SK-N-MC (cell line): ENCODE measurements at regions not wholly inside any gene's neighbourhood (a gene's known extent, or its start where the extent isn't known, plus 50 kb on each side); places are given as distances from the start of the nearest gene placed in this dataset.

Source experiments
- DNase-seq: peaks from one replicate; pipeline ENCODE4 v3.0.0-alpha.2; 2011; ENCODE audit warnings: low read depth, low spot score
- H3K27ac ChIP-seq: fragments of 200-600 bp; sonication (generic); 2 replicates; pipeline ENCODE4 v1.5.1; 2016; ENCODE audit warnings: mixed run types
- H3K36me3 ChIP-seq: fragments of 200-600 bp; sonication (generic); 2 replicates; pipeline ENCODE4 v1.6.1; 2017; ENCODE audit warnings: antibody characterized with exemption, low read length, mixed read lengths; ENCODE audit not compliant: insufficient read depth
- H3K4me3 ChIP-seq: fragments of 200-600 bp; sonication (generic); 2 replicates; pipeline ENCODE4 v1.5.1; 2016
- H3K9ac ChIP-seq: fragments of 200-600 bp; sonication (generic); 2 replicates; pipeline ENCODE4 v1.8.0; 2017; ENCODE audit warnings: mixed run types, mixed read lengths; ENCODE audit not compliant: insufficient read length
- H3K9me3 ChIP-seq: fragments of 200-600 bp; sonication (generic); 2 replicates; pipeline ENCODE4 v1.6.1; 2017; ENCODE audit warnings: low read depth, mild to moderate bottlenecking, antibody characterized with exemption, low read length, moderate library complexity, mixed read lengths
- EZH2 ChIP-seq: fragments of 200-600 bp; sonication (generic); IDR thresholded peaks from one replicate; pipeline ENCODE4 v1.6.1; 2017; ENCODE audit warnings: antibody characterized with exemption
- FOXP2 ChIP-seq: optimal IDR thresholded peaks from 2 replicates; pipeline ENCODE3; 2011; ENCODE audit warnings: mild to moderate bottlenecking, moderate library complexity; ENCODE audit not compliant: insufficient read depth; ENCODE audit errors: extremely low read length, control extremely low read depth
- POLR2AphosphoS5 ChIP-seq: IDR thresholded peaks from 2 replicates; pipeline ENCODE4 v1.6.1; 2012; ENCODE audit warnings: mild to moderate bottlenecking, low read depth, low read length, borderline replicate concordance

DNA sequence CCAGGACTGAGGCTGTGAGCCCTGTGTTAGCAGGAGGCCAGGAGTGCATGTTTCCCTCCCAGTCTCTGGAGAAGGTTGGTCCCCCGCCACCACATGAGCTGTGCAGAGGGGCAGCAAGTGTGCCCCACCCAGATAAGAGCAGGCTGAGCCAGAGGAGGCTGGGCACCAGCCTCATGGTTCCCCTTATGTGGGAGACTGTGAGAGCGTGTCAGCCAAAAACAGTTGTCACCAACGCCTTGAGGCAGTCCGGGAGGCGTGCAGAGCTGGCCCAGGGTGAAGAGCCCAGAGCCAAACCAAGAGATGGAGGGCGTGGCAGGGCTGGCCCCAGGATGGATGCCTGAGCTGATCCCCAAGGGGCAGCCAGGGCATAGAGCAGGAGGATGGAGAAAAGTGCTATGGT is 128.7 kb upstream of the GLI2 start:
- Histone ChIP-seq H3K4me3 (no peak overlapping the region), H3K27ac (no peak overlapping the region), H3K9ac (no peak overlapping the region), H3K36me3 (no peaks in the 10 kb centered on the region), H3K9me3 (no peaks in the 10 kb centered on the region)
- no peak for DNase-seq
- TF ChIP-seq POLR2AphosphoS5 (no peak), FOXP2 (no peak), EZH2 (no peak)

DNA sequence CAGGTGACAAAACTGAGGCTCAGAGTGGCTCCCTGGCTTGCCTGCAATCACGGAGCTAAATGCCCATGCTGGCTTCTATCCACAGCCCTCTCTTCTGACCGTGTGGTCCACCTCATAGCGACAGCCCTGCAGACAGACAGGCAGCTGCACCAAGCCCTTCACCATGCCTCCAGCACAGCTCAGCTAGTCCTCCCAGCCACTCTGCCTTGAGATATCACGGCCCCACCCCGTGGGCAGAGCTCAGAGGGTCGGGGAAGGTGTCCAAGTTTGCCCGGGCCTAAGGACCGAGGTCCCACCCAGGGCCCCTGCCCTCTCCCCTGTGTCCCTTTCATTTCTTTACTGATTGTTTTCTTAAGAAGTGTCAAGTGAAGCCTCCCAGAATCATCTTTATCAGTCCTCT is 128.2 kb upstream of the GLI2 start:
- no peak overlapping the region for H3K27ac ChIP-seq
- H3K9me3 ChIP-seq = no peaks in the 10 kb centered on the region
- H3K9ac ChIP-seq = no peak overlapping the region
- no peaks in the 10 kb centered on the region for H3K36me3 ChIP-seq
- TF ChIP-seq POLR2AphosphoS5 = no peak
- TF ChIP-seq EZH2 = no peak
- no peak for TF ChIP-seq FOXP2
- DNase-seq = no peak
- no peak overlapping the region for H3K4me3 ChIP-seq

DNA sequence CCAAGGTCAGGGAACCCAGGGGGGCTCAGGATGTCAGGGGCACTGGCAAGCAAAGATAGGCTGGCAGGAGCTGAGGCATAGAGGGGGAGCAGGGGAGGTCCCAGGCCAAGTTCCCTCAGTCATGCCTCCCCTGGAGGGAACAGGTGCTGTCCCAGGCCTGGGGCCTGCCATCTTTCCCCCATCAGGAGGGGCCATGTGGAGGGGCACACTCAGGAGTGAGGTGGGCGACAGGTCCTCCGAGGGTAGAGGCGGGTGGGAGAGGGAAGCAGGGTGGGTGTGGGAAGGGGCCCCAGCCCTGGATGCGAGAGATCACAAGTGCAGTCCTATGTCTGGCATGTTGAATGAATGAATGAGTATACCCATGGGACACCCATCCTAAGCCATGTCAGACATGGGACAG is 127.7 kb upstream of the GLI2 start:
- no peaks in the 10 kb centered on the region for H3K9me3 ChIP-seq
- H3K27ac ChIP-seq = no peak overlapping the region
- no peak for DNase-seq

GRCh38 chr2:120609826-120610395 is 125.8 kb upstream of the GLI2 start:
- Histone ChIP-seq H3K9me3 (no peaks in the 10 kb centered on the region), H3K9ac (no peak overlapping the region), H3K4me3 (no peak overlapping the region), H3K36me3 (no peaks in the 10 kb centered on the region), H3K27ac (no peak overlapping the region)
- DNase-seq = no peak
- TF ChIP-seq EZH2 (no peak), POLR2AphosphoS5 (no peak), FOXP2 (no peak)

More for the DNA sequence above, 127.7 kb upstream of the GLI2 start:
- no peak overlapping the region for H3K4me3 ChIP-seq
- no peaks in the 10 kb centered on the region for H3K36me3 ChIP-seq
- no peak overlapping the region for H3K9ac ChIP-seq
- no peak for TF ChIP-seq FOXP2
- no peak for TF ChIP-seq EZH2
- no peak for TF ChIP-seq POLR2AphosphoS5

- no peak for DNase-seq
- Histone ChIP-seq H3K9ac (no peak overlapping the region), H3K36me3 (no peaks in the 10 kb centered on the region), H3K4me3 (no peak overlapping the region), H3K9me3 (no peaks in the 10 kb centered on the region), H3K27ac (no peak overlapping the region)
- TF ChIP-seq POLR2AphosphoS5 (no peak), EZH2 (no peak), FOXP2 (no peak)
Measured at GRCh38 chr2:120611016-120611415, 124.7 kb upstream of the GLI2 start.

DNA sequence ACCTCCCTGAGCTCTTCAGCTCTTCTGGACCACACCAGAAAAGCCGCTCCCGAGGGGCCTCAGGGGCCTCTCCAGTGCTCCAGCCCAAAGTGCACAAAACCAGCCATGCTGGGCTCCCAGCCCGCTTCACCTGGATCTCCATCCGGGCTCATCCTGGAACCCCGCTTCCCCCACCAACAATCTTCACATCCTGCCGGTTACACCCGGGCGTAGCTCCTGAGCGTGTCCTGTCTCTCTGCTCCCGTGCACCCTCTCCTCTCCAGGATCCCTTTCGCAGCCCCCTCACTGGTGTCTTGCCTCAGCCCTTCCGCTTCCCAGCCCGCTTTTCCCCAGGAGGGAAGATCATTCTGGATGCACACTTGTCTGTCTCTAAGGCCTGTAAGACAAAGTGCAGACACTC is 123.7 kb upstream of the GLI2 start:
- DNase-seq = no peak
- Histone ChIP-seq H3K4me3 (no peak overlapping the region), H3K36me3 (no peaks in the 10 kb centered on the region), H3K9ac (no peak overlapping the region), H3K9me3 (no peaks in the 10 kb centered on the region), H3K27ac (no peak overlapping the region)
- TF ChIP-seq EZH2 (no peak), FOXP2 (no peak)

GRCh38 chr2:120612471-120612870 is 123.2 kb upstream of the GLI2 start:
- H3K9ac ChIP-seq = no peak overlapping the region
- H3K4me3 ChIP-seq = no peak overlapping the region
- H3K36me3 ChIP-seq = no peaks in the 10 kb centered on the region
- DNase-seq = no peak
- no peaks in the 10 kb centered on the region for H3K9me3 ChIP-seq
- H3K27ac ChIP-seq = no peak overlapping the region
- TF ChIP-seq POLR2AphosphoS5 (no peak), FOXP2 (no peak), EZH2 (no peak)

DNA sequence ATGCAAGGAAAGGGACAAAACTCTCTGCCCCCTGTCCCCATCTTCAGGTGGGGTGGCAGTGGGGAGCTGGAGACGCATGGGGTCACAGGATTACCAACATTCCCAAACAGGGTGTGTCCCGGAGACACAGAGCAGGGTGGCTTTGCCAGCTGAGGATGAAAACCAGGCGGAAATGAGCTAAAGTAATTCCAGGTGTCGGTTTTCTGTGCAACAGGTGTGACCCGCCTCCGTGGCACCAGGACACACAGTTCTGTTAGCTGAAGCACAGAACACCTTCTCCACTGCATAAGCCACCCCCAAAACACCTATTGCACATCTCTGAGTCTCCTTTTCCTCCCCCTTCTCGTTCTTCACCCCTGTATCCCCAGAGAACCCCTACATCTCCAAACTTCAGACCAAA is 122.7 kb upstream of the GLI2 start:
- H3K36me3 ChIP-seq = no peaks in the 10 kb centered on the region
- H3K9ac ChIP-seq = no peak overlapping the region
- no peak overlapping the region for H3K4me3 ChIP-seq
- TF ChIP-seq FOXP2 = no peak
- no peak for TF ChIP-seq POLR2AphosphoS5
- TF ChIP-seq EZH2 = no peak
- H3K27ac ChIP-seq = no peak overlapping the region
- DNase-seq = no peak
- H3K9me3 ChIP-seq = no peaks in the 10 kb centered on the region
